LHCN-M2 (cell line): ENCODE measurements at regions not wholly inside any gene's neighbourhood (a gene's known extent, or its start where the extent isn't known, plus 50 kb on each side); places are given as distances from the start of the nearest gene placed in this dataset.
"Not testable (repeated sequence)": the region's sequence is repeated elsewhere in the genome, so short reads cannot be mapped to it uniquely, and the experiment has no call there.

Experiments
- DNase-seq: peaks from one replicate; pipeline ENCODE4 v3.0.0-alpha.2; 2012; ENCODE audit warnings: low read depth

DNA sequence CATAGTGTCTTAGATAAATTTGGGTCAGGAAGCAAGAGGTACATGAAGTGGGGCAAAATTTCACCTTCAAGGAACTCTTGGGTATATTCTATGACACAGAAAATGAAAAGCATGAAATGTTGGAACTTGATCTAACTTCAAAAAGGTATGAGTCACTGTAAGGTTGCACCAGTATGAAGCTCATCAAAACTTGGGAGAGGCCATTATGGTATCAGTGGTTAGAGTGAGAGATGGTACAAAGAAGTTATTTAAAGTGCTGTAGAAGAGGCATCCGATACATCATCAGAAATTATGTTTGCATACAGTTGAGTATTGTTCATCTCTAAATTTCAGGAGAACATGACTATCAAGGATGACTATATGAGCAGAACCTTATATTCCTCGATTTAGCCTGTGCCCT lies 302.9 kb upstream of the SUCLG2 start:
- no peak for DNase-seq

DNA sequence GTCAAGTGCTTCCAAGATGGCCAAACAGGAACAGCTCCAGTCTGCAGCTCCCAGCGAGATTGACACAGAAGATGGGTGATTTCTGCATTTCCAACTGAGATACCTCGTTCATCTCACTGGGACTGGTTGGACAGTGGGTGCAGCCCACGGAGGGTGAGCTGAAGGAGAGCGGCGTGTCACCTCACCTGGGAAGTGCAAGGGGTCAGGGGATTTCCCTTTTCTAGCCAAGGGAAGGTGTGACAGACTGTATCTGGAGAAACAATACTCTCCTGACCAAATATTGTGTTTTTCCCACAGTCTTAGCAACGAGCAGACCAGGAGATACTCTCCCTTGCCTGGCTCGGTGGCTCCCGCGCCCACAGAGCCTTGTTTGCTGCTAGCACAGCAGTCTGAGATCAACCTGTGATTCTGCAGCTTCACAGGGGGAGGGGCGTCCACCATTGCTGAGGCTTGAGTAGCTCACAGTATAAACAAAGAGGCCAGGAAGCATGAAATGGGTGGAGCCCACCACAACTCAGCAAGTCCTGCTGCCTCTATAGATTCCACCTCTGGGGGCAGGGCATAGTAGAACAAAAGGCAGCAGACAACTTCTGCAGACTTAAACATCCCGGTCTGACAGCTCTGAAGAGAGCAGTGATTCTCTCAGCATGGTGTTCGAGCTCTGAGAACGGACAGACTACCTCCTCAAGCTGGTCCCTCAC lies 293.5 kb upstream of the SUCLG2 start:
- no peak for DNase-seq

DNA sequence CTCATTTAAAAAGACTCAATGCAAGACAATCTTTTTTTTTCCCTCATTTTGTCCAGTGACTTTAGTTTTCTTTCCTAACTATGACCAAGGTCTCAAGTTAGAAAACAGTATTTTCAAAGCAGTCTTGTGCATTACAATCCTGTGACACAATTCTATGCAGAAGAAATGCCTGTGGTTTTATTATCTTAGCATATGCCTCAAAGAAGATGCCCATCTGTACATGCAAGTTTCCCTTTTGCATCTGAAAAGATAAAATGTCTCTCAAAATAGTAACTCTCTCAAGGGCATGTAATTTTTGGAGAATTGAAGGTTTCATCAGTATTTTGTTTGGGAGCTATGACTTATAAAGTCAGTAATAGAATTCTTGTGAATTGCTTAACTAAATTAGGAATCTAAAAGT lies 292.0 kb upstream of the SUCLG2 start:
- no peak for DNase-seq

DNA sequence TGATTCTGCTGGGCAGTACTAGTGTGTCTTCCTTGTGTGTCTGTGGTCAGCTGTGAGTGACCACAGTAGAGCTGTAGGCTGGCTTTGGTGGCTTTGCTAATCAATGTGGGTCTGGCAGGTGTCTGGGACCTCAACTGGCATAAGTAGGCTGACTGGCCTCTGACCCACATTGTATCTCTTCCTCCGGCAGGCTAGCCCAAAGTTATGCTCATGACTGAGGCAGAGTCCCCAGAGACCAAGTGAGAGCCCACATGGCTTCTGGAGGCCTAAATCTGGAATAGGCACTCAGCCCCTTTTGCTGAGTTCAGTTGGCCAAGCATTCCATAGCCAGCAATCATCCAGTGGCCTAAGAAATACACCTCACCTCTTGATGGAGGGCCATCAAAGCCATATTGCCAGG lies 289.1 kb upstream of the SUCLG2 start:
- no peak for DNase-seq

DNA sequence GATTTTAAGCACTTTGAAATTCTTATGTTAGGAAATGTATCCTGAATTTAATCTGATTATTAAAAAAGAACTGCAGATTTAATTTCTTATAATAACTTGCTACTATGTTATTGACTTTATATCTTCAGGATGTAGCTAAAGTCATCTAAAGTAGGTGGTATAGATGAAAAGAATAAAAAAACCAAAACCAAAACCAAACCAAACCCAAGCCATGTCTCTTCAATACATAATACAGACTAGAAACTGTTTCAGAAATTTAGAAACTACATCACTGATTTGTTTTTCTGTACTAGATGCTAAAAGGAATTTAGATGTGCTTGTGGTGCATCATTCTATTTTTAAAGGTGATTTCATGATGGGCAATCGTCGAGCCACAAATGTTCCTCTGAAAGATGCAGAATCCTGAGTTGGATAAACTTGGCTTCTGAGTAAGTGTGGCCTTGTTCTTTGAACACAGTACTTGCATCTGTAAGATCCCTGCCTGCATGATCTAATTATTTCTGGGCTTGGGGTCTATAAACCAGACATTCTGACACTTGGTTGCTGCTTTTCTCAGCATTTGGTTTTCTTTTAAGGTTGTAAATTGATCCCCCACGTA lies 287.1 kb upstream of the SUCLG2 start:
- DNase-seq: no peak

DNA sequence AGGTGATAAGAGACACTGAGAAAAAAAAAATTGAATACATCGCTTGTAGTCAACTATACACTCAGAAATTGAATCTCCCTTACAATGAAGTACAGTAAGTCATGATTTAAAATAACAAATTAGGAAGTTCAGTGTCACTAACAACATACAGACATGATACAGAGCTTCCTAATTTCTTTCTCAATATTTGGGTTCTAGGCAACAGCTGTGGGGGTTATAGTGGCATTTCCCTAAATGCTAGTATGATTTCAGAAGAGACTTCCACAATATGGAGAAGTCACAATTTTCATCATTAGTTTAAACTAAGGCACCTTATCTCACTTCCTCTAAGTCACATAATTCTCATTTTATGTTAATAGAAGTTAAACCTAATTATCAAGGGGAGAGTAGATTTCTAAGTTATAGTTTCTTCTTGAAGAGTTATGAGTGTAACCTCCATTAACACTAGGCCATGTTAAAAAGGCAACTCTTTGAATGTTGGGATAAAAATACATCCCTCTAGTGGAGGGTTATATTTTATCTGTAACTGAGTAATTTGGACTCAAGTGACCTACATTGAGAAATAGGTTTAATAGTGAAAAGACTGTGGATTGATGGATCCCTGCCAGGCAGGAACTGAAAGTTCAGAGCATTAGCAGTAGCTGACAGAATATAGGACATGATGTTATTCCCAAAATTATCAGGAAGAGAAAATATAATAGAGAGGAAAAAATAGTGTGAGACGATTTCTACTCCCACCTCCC lies 286.0 kb upstream of the SUCLG2 start:
- DNase-seq: peak; percentile 46

DNA sequence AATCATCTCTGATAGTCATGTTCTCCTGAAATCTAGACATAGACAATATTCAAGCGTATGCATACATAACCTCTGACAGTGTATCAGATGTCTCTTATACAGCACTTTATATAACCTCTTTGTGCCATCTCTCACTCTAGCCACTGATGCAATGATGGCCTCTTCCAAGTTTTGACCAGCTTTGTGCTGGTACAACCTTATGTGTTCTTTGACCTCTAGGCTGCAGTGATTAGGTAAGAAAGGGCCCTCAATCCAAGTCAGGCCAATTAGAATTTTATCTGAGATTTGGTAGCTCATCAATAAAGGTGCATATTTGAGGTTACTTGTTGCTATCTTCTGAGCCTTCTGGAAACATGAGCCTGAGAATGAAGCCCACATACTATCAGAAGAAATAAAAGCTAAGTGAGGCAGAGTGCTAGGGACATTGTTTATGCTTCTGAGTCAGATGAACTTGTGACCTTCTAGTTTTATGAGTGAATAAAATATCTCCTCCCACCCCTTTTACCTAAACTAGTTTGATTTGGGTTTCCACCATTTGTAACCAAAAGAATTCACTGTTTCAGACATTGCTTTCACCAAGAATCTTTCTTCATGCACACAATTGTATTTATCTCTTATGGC lies 283.2 kb upstream of the SUCLG2 start:
- DNase-seq: peak; percentile 17

DNA sequence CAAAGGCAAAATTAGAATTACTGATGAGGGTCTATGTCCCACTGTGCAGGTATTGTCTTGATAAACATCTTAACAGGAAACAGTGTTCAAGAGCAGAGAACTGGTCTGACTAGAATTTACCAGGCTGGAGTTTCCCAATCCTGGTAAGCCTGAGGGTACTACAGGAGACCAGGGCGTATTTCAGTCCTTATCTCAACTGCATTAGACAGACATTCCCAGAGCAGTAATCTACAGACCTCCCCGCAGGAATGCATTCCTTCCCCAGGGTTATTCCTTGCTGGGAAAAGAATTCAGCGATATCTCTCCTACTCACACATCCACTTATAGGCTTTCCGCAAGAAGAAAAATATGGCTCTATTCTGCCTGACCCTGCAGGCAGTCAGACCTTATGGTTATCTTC lies 276.0 kb upstream of the SUCLG2 start:
- not testable (repeated sequence) for DNase-seq

DNA sequence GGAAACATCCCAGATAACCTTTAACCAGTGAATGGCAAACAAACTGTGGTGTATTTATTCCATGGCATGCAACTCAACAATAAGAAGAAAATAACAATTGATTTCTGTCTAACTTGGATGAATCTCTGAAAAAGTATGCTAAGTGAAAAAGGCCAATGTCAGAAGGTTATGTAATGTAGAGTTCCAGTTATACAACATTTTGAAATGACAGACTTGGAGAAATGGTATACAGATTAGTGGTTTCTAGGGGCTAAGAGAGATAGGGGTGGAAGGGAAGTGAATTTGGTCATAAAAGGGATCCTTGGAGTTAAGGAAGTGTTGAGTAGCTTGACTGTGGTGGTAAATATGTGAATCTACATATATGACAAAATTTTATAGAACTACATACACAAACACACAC lies 269.4 kb upstream of the SUCLG2 start:
- DNase-seq: no peak

DNA sequence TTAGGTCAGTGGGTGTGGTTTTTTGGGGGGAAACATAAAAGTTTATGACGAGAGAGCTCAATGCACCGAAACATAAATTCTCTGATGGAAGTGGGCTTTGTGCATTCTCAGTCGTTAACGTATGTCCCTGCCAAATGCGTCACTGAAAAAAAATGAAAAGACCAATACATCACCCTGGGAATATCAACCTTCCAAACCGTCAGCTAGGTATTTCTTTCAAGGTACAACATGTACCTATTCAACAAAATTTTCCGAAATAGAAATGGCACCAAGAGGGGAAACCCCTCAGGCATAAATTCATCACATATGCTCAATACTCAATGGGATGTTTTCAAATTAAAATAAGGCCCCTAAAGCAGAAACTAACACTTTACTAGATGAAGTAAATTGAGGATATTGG lies 266.6 kb upstream of the SUCLG2 start:
- DNase-seq: no peak

DNA sequence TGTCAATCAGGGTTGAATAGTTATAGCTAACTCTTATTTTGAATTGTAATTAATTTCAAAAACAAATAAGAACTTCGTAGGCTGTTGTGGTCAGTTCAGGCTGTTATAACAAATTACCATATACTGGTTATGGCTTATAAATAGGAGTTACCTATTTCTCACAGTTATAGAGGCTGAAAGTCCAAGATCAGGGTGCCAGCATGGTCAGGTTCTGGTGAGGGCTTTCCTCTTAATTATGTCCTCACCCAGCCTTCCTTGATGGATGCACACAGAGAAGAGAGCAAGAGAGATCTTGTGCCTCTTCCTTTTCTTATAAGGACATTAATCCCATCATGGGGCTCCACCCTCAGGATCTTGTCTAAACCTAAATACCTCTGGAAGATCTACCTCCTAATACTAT lies 265.9 kb upstream of the SUCLG2 start:
- DNase-seq: no peak

DNA sequence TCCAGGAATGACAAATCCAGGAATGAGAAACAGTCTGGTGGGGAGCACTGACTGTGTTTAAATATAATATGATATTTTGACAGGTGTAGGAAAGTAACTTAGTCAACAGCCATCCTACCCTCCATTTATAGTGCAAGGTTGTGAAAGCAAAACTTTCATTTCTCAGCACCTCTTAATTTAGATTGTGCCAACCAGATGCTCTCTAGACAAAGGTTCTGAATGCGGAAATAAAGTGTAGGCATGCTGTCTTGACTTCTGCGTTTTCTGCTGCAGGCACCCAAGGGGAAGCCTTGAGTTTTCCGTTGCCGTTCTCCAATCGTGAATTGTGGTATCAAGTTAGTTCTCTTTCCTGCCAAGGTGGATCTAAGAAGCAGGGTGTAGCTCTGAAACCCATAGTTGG lies 261.9 kb upstream of the SUCLG2 start:
- DNase-seq: no peak

DNA sequence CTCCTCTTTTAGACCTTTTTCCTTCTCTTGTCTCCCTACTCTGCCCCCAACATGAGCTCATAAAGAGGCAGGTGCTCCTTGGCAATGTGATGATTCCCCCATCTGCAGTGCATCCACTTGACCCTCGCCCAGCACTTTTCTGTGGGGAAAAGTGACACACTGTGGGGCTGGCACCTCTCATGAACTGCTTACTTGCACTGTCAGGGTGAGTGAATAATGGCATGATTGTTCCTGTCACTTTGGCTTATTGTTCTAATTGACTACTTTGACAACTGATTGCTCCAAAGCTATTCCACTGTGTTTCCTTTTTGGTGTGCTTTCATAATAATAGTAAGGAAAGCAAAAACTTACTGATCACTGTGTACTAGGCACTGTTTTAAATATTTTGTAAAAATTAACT lies 253.3 kb upstream of the SUCLG2 start:
- no peak for DNase-seq

DNA sequence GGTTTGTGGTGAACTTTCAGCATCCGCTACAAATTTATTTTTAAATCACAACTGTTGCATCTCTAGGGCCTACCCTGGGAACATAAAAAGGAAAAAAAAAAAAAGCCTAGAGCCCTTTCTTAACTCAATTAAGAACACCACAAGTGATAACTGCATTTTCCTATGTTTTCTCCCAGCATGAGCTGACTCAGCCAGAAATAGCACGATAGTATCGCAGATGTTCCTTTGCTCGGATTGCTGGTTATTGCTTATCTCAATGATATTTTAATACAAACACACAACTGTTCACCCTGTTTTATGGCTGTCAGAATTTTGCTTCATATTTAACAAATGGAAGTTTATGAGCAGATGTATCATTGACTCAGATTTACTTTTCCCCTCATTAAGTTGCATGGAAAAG lies 251.8 kb upstream of the SUCLG2 start:
- DNase-seq: no peak

DNA sequence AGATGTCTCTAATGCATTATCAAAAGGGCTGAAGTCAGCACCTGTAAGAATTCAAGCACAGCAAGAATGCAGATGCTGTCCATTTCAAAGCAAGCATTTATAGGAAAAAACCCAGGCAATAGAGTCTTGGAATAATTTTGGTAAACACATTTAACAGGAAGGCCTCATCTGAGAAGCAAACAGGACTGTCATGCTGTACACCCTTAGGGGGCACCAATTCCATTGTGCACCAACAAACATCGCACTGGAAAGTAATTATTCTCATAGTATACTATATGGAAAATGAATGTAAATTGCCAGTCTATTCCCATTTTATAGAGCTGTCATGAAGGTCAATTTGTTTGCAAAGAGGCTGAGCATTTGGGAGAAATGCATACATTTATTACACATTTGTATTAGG lies 247.3 kb upstream of the SUCLG2 start:
- no peak for DNase-seq

DNA sequence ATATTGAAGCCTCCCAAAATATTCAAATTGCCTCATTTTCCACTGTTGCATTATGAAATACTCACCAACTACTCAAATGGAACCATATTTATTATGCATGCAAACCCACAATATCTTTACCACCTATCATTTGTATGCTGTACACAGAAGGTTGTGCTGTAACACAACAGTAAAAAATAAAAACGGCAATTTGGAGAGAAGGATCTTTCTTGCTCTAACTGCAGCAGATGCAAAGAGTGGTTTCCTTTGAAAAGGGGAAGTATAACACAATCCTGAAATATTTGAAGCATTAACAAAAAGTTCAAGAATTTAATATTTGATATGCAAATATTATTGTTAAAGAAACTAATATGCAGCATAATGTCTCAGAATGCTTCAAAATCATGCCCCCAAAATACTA lies 244.5 kb upstream of the SUCLG2 start:
- DNase-seq: no peak

DNA sequence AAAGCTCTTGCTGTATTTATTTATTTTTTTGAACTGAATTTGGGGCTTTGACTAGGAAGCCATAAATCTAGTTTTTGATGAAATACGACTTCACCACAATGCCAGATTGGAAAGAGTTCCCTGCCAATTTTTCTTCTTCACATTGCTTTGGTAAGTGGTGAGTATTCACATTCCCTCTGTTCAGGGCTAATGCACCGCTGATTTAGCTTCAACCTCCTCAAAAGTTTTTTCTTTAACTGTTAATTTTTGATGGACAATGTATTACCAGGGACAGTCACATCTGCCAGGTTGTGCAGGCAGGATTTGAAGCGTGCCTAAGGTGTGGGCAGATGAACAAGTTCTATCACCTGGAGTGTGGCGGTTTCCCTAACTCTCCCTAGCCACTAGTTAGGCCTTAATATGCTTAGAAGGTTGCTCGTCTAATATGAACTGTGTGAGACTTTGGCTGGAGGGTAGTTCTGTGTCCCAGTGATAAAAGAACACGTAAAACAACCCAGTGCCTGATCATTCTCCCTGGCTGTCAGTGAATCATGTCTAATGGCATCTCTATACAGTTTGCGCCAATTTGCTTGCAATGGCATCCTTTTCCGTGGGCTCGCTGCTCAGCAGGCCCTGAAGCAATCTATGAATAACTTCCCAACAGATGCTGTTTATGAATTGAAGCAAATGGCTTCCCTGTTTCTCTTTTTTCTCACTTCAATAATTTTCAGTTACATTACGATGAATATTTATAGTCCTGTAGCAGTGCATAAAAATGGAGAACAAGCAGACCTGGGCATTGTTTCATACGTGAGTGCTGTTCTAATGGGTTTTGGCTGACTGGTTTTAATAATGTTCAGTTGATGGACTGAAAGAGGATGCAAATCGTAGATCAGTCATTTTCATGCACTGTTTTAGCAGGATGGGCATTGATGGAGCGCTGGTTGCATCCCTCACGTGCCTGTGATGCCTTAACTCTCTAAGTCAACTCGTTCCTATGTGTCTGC lies 243.2 kb upstream of the SUCLG2 start:
- no peak for DNase-seq

DNA sequence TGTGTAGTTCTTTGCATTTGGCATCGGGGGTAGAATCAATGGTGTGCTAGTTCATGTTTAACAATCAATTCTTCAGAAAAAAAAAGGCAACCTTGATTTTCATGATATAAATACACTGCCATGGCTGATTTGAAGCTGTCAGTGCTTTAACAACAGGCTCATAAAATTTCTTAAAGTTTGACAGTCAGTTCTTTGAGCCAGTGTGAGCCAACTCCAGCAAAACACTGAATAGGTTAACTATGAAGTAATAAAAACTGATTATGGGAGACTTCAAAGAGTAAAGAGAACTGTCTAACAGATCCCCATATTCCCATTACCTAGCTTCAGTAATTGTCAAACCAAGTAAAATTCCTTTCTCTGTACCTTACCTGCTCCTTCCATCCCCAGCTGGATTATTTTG lies 241.7 kb upstream of the SUCLG2 start:
- no peak for DNase-seq

DNA sequence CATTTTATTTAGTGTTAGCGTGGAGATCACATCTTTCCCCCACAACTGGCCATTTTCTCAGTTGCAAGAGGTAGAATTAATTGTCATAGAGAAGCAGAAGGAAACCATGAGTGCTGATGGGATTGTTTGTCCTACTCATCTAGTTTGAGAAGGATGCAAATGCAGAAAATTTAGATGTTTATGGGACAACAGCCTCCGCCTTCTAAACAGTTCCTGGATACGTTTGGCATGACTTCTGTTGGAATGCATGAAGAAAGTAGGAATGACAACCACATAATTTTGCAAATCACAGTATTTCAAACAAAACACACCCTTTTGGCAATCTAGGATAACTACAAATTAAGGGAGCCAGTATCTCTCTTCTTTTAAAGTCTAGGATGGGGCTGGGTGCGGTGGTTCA lies 240.1 kb upstream of the SUCLG2 start:
- DNase-seq: no peak

DNA sequence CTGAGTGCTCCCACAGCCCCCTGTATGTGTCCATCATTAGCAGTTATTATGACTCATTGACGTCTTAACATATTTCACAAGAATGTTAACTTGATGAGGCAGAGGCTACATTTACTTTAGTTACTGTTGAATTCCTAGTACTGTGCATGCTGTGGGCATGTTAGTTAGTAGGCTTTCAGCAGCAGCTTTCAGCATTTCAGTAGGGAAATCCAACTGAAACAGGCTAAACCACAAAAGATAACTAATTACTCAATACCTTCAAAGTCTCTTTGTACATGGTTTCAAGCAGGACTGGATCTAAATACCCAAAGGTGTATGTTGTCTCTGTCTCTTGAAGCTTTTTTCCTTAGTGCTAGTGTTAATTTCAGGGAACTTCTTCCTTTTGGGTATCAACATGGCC lies 229.9 kb upstream of the SUCLG2 start:
- peak; percentile 19 for DNase-seq

DNA sequence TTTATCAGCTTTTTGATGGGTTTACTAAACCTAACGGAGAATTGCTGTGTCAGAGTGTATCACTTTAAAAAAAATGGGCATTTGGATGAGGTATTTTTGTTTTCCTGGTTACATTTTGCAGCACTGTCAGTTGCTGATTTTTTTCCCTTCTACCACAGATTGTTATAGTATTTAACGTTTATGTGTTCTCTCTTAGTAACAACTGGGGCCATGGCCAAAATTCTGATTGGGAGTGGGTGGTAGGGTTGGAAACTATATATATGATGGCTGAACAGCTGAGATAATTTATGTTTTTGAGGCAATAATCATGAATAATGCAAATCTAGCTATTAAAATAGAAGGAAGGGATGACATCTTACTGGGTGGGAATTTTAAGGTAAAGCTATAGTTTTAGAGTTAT lies 229.4 kb upstream of the SUCLG2 start:
- no peak for DNase-seq
